ENCODE measurements at regions not wholly inside any gene's neighbourhood (a gene's known extent, or its start where the extent isn't known, plus 50 kb on each side); places are given as distances from the start of the nearest gene placed in this dataset.

DNA sequence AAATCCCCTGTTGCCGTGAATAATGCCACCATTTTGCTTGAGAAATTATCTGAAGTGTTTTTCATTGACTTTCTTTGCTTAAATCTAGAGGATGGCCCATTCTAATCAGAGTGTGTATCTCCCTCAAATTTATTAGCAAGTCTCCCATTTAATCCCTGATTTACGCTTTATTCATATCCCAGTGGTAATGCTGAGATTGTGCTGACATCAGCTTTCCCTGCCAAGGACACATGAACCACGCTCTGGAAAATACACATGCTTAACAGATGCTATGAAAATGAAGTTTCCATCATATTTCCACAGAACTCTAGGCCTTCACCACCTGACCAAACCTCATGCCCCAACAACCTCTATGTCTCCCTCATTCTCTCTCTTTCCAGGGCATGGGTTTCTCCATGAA, 545.4 kb downstream of the TUSC7 start:
- no peak for DNase-seq (ENCODE audit: low read depth)

DNA sequence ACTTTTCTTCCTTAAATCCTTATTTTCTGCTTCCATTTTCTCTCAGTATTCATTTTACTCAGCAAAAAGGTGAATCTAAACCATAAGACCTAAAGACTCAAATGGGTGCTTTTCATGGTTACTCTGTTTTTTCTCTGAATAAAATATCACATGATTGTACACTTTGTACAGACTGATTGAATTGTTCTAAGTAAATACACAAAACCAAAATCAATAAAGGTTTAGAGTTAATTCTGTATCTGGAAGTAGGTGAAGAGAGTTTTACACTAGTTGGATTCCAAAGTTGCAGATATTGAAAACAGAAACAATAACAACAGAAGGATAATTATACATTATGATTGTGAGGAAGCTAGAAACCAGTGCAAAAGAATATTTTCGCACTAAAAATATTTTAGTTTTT, 546.2 kb downstream of the TUSC7 start:
- DNase-seq (ENCODE audit: low read depth) = no peak

DNA sequence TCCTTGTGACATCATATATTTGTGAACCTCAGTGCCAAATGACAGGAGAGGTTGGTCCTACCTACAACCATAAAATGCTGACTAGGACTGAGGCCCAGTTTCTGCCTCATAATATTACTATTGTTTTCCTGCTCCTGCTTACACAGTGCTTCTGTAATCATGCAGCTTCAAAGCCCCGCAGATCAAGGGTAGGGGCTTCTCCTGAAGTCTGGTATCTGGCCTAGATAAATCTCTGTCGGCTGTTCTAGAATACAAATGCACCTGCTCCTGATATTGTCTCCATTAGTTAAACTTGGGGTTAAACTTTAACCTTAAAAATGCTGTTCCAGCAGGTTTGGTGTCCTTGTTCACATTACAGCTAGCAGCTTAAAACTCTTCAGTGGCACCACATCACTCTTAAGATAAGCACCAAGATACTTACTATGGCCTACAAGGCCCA, 552.4 kb downstream of the TUSC7 start:
- no peak for DNase-seq (ENCODE audit: low read depth)

DNA sequence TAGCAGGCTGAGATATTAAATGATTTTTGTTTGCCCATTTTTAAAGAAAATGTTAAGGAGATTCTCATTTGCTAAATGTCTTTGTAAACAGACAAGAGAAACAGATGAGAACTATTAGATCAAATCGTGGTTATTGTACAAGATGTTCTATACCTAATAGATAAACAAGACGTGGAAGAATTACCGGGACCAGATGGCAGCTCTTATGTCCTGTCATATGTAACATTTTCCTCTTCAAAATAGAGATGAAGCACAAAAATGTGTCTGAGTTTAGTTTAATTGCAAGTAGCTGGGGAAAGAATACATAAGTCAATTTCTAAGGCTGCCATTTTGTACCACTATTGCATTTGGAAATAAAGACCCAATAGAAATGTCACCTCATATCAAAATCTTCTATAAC, 553.7 kb downstream of the TUSC7 start:
- no peak for DNase-seq (ENCODE audit: low read depth)

DNA sequence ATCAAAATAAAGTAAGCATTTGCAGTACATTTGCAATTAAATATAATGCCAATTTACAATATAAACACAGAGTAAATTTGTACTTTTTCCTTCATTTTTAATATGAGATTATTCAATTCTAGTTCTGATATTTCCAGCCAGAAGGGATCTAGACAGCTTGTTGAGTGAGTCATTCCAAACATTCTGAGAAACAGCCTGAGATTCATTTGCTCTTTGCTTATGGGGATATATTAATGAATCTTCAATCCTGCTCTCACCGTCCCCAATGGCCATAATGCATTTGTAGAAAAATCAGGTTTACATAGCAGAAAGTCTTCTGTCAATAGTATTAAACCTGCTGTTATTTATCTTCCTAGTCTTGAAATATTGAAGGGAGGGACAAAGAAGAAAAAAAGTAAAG, 554.2 kb downstream of the TUSC7 start:
- no peak for DNase-seq (ENCODE audit: low read depth)

DNA sequence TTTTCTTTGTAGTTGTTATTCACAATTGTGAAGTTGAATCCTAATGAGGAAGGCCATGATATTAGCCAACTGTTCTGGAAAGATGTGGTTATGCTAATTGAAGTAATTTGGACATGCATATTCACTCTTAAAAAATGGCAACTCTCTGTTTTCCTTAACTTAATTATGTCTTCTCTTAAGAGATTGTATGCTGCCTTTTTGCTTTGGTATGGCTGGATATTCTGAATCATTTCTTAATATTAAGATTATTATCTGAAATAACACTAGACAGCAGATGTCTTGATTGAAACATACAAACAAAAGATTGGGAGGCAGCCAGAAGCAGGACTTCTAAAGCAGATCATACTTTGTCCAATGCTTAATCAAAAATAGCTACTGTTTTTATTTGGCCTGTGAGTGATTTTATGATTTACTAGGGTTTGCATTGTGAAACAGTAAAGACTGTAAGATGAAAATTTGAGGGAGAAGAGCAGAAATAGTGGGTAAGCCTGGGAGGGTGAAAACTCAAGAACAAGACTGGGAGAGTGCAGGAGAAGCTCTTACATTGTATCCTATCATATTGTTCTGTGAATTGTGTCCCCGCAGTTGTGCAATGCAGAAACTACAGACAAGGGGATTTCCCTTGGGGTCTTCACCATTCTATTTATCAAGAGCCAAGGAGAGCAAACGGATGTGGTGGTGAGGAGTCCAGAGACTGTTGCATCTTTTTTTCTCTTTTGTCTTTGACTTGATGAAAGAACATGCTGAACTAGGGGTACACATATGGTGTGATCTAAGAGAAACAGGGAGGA, 554.8 kb downstream of the TUSC7 start:
- DNase-seq (ENCODE audit: low read depth) = no peak

DNA sequence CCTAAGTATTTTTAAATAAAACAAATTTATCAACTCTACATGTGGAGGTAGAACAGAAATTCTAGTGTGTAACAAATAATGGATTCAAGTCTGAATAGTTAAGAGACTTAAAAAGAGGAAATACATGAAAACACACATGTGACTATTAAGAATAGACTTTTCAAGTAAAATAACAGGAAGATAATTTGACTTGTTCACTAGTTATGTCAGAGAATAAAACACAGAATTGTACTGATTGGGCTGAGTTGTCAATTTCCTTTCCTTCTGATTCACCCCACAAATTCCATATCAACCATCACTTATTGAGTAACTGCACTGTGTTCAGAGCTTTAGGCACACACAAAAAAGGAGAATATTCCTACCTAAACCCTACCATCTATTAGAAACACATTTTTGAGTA, 557.2 kb downstream of the TUSC7 start:
- DNase-seq (ENCODE audit: low read depth) = no peak

DNA sequence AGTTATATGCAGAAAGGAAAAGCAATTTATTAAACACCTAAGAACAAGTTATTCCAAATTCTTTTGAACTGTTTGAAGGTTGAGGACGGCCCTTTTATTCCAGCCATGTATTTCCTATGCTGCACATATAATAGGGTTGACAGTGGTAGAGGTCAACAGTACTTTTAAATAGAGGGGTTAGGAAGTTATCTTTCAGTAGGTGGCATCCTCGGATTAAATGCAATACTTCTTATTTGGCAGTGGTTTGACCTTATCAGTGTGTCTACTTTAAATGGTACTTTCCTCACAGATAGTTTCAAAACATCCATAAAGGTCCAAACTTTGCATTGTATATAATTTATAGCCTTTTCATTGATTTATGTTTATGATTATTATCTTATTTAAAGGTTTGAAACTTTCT, 558.7 kb downstream of the TUSC7 start:
- DNase-seq (ENCODE audit: low read depth) = no peak

DNA sequence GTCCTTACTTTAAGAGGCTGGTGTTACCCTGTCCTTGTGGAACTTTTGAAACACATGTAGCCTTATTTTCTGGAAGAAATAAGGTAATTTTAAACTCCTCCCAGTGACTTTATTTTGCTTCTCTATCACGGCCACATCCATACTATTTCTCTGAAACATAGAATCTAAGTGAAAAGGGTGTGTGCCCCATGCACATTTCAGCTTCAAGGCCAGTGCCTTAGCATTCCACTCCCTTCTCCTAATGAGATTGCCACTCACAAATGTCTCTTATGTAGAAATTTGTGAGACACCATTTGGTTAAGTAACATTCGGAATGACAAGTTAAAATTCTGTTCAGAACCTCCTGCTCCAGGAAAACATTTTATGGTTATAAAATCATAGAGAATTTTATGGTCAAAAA, 562.7 kb downstream of the TUSC7 start:
- DNase-seq (ENCODE audit: low read depth) = no peak

DNA sequence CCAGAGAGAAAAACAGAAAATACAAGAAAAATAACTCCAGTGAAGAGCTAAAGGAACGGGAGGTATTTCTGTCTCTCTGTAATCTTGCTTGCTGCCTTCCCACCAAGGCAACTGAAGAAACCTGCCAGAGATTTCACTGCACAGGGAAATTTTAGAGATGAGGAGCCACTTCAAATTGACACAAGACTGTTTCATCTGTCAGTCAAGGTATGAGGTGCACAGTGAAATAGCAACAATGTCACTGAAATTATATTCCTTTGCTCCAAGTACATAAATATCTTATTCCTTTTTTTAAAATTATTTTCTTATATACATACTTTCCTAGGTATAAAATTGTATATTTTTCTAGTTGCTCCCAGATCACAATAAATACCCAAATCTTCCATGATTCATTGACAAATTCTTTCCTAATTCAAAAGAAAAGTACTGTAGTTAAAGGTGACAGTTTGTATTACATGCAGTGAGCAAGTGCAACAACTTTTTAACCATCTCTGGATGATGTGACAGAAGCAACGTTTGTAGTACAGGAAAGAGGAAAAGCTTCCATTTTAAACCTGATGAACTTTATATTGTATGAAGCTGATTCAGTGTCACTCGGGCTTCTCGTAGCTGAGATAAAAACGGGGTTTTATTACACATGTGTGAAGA, 563.4 kb downstream of the TUSC7 start:
- no peak for DNase-seq (ENCODE audit: low read depth)

DNA sequence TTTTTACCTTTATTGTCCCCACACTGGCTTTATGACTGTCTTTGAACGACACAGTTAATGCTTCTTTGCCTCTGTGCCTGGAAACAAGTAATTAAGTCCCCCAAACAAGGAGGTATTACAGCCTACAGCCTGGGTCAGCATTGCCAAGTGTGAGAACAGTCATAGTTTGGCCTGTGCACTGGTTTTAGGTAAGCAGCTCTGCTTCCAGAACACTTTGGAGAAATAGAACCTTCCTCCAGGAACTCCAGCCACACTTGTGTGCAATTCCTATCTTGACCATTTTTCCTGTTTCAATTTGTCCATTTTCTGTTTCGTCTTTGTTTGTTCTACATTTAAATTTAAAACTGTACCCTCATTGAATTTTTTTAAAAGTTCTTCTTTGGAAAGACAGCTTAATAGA, 568.2 kb downstream of the TUSC7 start:
- no peak for DNase-seq (ENCODE audit: low read depth)

DNA sequence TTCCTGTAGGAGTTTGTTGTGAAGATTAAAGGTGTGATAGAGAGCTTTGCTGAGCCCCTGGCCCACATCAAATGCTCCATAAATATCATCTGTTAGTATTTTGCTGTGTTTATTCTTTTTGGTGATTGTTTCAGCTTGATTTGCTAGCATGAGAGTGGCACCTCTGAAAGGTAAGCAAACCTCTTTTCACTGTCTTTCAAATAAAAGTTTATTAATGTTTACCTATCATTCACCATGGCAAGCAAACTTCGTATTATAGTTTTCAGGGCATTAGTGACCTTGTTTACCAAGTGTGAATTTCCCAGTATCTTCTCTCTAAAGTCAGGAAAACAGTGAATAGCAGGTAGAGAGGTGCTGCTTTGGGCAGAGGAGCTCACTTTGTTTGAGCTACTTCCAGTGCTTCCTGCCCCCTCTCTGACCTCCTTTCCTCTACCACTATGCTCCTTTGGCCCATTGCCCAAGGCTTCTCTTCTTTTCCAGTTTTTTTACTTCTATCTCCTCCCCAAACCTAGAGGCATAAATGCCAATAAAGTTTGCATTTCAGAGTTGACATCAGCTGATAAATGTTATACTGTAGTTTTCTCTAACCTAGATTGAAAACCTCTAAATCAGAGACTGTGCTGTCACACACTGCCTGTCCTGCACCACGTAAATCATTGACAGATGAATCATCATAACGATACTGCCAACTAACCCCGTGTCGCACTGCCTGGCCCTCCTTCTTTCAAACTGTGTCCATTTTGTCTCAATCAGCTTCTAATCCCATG, 569.0 kb downstream of the TUSC7 start:
- DNase-seq (ENCODE audit: low read depth) = no peak

DNA sequence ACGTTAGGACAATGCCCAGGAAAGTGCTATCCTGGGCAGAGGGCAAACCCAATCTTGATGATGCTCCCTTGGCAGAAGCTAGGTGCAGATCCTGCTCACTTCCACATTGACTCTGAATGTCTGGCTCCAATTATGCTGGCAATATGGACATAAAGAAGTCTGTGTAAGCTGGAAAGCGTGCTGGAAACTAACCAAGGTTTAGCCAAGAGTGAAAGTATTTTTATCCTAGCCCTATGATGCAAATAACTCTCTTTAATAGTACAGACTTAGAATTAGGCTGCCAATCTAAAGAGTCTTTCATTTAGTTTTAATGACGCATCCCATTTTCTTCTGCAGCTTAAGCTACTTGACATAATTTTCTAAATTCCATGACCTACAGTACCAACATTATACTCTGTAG, 571.8 kb downstream of the TUSC7 start:
- DNase-seq (ENCODE audit: low read depth) = no peak

DNA sequence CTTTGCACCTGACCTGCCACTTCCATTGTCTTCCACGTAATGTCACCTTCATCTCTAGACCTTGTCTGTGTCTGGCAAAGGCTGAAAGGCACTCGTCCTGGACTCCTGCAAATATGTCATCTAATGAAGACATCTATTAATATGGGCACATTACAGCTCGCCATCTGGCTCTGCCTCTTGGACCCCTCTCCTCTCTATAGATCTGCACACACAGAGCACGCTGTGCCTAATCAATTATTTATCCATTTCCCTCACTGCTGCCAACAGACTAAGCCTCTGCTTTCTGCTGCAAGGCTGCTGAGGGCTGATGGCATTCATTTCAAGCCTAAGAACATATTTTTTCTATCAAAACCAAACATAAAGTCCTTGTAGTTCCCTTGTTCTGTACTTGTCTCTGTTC, 573.0 kb downstream of the TUSC7 start:
- DNase-seq (ENCODE audit: low read depth) = no peak

DNA sequence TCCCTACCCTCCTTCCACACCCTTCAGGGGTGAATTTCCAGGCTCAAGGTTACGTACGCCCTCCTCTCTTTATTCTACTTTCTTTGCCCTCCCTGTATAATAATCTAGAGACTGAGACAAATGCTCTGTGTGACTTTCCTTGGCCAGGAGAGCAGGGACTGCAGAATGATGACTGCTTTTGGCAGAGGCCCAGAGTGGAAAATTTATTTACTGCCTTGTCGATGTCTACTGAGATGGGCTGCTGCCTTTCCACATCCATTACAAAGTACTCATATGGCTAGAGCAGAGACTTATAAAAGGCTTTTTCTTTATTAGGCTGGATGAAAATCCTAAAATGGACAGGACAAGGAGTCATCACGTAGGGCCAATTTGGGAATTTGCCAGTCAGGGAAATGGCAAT, 576.2 kb downstream of the TUSC7 start:
- no peak for DNase-seq (ENCODE audit: low read depth)

DNA sequence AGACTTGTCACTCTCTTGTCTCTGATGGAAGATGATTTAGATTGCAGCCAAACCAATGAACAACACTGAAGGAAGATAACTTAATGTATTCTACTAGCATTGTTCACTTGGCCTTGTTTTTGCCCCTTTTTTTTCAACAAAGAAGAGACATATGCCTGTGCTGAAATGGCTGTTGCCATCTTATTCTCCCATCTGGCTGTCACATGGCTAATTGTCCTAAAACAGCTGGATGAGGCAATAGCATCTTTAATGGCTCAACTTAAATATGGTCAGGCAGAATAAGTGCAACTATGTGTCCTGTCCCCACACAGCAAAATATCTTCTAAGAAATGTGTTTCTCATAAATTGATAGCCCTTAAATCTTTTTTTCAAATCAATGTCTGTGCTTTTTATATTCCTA, 576.9 kb downstream of the TUSC7 start:
- no peak for DNase-seq (ENCODE audit: low read depth)

DNA sequence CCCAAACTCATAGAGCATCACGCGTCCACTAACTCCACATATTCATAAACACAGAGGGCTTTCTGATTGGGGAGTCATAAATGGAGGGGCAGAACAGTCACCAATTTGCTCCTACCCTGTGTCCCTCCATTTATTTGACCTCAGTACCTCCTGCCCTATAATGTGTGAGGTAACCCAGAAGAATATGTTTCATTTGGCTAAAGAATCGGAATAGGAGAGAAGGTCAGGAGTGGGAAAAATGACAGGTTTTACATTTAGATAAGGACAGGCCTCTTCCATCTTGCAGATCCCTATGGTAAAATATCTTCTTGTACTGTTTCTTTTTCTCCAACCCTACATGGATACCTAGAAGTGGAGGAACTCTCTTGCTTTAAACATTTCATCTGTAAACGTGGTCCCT, 578.0 kb downstream of the TUSC7 start:
- DNase-seq (ENCODE audit: low read depth) = no peak

DNA sequence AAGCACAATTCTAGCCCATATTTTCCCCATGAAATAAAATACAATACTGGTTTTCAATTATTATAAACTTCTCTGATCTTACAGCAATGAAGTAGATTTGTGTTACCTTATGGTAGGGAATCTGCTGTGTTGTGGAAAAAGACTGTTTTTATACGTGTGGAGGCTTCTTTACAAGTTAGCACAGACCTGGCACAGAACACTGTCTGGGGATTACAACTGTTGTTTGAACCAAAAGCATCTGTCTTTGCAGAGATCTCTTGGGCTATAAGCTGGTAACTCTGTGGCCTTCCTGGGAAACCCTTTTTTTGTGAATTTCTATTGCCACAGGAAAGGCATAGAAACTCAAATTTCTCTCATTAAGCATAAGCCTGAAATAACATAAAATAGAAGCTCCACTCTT, 581.9 kb downstream of the TUSC7 start:
- DNase-seq (ENCODE audit: low read depth) = no peak

DNA sequence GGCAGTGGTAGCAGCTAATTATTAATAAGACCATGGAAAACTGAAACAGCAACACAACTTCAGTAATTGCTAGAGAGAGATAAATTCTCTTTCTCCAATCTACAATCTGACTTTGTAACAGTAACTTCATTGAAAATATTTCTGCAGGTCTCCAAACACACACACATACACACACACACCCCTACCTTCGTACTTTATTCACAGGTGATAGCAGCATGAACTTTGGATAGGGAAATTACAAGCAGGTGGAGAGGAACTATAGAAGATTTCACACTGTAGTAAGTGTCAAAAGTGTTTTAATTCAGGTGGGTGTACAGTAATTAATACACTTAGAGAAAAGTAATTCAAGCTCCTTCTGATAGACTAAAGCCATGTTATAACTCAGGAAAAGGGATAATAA, 587.5 kb downstream of the TUSC7 start:
- no peak for DNase-seq (ENCODE audit: low read depth)

DNA sequence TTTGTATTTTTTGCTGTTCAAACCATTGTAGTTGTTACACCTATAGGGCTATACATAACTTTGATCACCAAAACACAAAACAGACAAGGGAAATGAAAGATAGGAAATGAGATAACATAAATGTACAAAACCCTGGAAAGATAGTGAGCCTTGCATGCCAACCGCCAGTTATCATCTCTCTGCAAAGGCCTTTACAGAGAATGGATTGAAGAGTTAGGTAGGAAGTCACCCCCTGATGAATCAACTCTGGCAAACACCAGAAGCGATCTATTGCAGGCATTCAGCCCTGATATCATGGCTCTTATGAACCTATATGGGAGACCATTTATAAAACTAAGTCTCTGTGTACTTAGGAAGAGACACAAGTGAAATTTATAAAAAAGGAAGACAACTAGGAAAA, 588.0 kb downstream of the TUSC7 start:
- DNase-seq (ENCODE audit: low read depth) = no peak

DNA sequence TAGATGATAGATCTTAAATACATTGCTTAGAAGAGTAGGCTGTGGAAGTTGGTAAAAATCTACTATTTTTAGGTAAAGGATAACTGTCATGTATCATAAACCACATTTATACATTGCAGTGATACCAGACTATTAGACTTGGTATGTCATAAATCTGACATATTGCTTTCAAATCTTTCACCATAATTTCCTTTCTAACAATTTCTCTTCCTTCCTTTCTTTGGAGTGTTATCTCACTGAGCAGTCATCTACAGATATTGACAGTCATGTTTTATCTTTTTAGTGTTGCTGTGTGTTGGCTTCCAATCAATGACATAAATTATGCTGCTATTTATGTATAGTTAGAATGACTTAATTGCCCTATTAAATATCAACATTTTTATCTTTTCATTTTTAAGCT, 588.7 kb downstream of the TUSC7 start:
- no peak for DNase-seq (ENCODE audit: low read depth)

DNA sequence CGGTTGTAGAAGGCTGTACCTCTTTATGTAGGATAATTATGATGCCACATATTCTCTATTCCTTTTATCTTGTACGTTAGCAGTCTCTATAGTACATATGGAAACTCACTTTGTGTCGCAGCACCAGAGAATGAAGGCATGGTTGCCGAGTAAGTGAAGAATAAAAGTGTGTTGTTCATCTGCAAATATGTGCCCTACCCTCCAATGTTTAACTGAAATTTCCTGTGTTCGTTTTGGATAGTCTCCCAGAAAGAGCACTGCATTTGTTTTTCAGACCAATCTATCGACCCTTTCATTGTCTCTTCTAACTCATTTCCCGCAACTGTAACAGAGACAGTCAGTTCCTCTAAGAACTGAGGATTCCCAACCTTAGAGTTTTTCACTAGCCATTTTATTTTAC, 592.8 kb downstream of the TUSC7 start:
- DNase-seq (ENCODE audit: low read depth) = no peak

DNA sequence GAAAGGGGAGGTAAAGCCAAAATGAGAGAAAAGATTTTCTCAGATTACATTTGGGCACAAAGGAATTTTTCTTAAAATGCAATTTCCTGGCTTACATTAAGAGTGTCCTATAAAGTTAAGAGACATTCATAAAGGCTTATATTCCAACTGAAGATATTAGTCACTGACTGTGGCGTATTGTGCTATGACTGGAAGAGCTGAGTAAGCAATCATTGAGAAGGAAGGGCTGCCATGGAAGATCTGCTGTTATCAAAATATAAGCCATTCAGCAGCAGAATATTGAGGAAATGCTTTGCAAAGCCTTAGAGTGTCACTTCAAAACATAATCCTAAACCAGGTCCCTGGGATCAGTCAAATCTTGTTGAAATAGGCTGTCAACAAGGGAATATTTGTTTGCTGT, 593.9 kb downstream of the TUSC7 start:
- DNase-seq (ENCODE audit: low read depth) = no peak

Measured in stimulated activated CD8-positive, alpha-beta memory T cell treated with anti-CD3 and anti-CD28 coated beads, Interleukin-12 subunit alpha, Interleukin-12 subunit beta, amount 100 ng/mL, for 1 hour (primary cell).